ENCODE measurements at regions not wholly inside any gene's neighbourhood (a gene's known extent, or its start where the extent isn't known, plus 50 kb on each side); places are given as distances from the start of the nearest gene placed in this dataset.
"Not testable (repeated sequence)": the region's sequence is repeated elsewhere in the genome, so short reads cannot be mapped to it uniquely, and the experiment has no call there.

- DNase-seq: not testable (repeated sequence)
Measured at GRCh38 chr16:16563962-16564361, 185.0 kb downstream of the NPIPA7 start.

GRCh38 chr16:16565326-16565725 is 186.4 kb downstream of the NPIPA7 start:
- not testable (repeated sequence) for DNase-seq

GRCh38 chr16:16570055-16570454 is 191.1 kb downstream of the NPIPA7 start:
- peak; percentile 54 for DNase-seq

GRCh38 chr16:16570874-16571273 is 191.9 kb downstream of the NPIPA7 start:
- not testable (repeated sequence) for DNase-seq

GRCh38 chr16:16572130-16572774 is 193.3 kb downstream of the NPIPA7 start:
- not testable (repeated sequence) for DNase-seq

DNA sequence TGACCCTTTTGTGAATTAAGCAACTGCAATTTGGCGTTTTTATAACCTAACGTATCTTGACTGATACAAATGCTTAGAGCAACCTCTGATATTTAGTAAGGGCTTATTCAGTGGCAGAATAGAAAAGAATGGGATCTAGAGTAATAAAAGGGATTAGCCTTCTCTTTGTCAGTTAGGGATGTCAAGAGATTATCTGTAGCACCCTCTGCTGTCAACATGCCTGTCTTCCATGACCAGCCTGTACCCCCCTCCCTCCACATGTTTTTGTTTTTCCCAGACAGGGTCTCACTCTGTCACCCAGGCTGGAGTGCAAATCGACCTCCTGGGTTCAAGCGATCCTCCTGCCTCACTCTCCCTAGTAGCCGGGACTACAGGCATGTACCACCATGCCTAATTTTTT is 198.1 kb downstream of the NPIPA7 start:
- DNase-seq: not testable (repeated sequence)

- no peak for DNase-seq
Measured at GRCh38 chr16:16578701-16579100, 199.8 kb downstream of the NPIPA7 start.

DNA sequence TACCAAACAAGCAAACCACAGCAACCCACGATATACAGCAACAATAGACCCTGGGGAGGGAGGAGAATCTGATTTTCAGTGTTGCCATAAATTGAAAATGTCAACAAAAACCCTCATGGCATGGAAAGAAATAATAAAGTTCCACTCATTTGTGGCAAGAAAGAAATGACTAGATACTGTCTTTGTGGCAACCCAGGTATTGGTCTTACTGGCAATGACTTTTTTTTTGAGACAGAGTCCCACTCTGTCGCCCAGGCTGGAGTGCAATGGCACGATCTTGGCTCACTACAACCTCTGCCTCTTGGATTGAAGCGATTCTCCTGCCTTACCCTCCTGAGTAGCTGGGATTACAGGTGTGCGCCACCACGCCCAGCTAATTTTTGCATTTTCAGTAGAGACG is 204.0 kb downstream of the NPIPA7 start:
- DNase-seq: not testable (repeated sequence)

- not testable (repeated sequence) for DNase-seq
Measured at GRCh38 chr16:16586073-16586651, 207.2 kb downstream of the NPIPA7 start.

GRCh38 chr16:16586969-16587368 is 208.0 kb downstream of the NPIPA7 start:
- not testable (repeated sequence) for DNase-seq

DNA sequence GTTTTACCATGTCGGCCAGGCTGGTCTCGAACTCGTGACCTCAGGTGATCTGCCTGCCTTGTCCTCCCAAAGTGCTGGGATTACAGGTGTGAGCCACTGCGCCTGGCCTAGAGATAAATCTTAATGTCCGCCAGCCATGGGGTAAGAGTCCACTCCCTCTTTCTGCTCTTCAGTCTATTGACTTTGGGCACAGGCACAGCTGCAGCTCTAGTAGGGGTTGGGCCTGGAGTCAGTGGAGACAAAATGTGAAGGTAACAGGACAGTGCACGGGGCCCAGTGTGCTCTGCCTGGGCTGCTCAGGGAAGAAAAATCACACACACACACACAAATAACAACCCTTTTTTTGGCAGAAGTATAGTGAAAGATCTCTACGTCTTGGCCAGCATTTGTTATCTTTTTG is 209.5 kb downstream of the NPIPA7 start:
- not testable (repeated sequence) for DNase-seq

GRCh38 chr16:16590654-16591318 is 211.8 kb downstream of the NPIPA7 start:
- DNase-seq: not testable (repeated sequence)

- DNase-seq: not testable (repeated sequence)
Measured at GRCh38 chr16:16593156-16593863, 214.4 kb downstream of the NPIPA7 start.

- DNase-seq: not testable (repeated sequence)
Measured at GRCh38 chr16:16595029-16595718, 216.2 kb downstream of the NPIPA7 start.

DNA sequence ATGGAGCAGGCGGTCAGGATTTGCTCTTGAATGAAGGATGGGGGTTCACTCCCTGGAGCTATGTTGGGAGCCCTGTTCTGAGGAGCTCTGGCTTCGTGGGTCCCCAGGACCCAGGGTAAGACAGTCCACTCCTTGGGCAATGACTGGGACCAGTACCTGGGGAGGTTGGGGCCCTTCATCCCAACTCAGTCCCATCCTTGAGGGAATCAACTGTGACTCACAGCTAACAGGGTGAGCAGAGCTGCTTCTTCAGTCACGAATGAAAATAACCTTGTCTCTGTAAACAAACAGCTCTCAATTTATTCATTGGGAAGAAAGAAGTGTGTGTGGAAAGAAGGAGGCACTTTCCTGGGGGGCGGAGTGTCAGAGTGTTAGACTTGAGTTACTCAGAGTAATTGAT is 222.3 kb downstream of the NPIPA7 start:
- not testable (repeated sequence) for DNase-seq

- DNase-seq: not testable (repeated sequence)
Measured at GRCh38 chr16:16607401-16608082, 228.6 kb downstream of the NPIPA7 start.

GRCh38 chr16:16609627-16610026 is 230.7 kb downstream of the NPIPA7 start:
- DNase-seq: not testable (repeated sequence)

GRCh38 chr16:16610389-16610967 is 231.5 kb downstream of the NPIPA7 start:
- not testable (repeated sequence) for DNase-seq

DNA sequence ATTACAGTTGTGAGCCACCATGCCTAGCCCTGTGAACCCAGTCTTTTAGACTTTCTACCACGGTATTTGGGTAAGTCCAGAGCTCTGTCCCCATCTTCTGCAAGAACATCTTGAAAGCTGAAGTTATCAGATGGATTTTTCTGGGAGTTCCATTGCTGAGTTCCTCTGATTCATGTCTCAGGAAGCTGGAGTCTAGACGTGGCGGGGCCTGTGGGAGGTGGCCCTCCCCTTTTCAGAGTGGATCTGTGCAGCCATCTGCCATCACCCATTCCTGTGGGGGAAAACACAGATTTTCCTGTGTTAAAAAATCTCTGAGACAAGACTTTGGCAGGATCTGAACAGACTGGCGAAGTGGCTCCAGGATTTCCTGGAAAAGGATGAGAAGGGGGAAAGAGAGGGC is 234.3 kb downstream of the NPIPA7 start:
- not testable (repeated sequence) for DNase-seq

DNA sequence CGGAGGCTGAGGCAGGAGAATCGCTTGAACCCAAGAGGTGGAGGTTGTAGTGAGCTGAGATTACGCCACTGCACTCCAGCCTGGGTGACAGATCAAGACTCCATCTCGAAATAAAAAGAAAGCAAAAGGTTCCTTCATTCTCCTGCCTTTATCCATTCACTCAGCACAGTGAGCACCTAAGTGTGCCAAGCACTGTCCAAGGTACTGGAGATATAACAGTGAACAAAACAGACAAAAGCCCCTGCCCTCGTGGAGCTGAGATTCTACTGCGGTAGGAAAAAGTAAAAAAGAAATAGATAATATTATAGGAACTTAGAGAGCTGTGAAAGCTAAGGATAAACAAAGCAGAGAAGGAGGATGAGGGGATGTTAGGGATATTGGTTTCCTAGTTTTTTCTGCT is 235.5 kb downstream of the NPIPA7 start:
- not testable (repeated sequence) for DNase-seq

DNA sequence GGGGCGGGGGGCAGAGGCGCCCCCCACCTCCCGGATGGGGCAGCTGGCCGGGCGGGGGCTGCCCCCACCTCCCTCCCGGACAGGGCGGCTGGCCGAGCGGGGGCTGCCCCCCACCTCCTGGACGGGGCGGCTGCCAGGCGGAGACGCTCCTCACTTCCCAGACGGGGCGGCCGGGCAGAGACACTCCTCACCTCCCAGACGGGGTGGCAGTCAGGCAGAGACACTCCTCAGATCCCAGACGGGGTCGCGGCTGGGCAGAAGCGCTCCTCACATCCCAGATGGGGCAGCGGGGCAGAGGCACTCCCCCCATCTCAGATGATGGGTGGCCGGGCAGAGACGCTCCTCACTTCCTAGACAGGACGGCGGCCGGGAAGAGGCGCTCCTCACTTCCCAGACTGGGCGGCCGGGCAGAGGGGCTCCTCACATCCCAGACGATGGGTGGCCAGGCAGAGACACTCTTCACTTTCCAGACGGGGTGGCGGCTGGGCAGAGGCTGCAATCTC is 240.1 kb downstream of the NPIPA7 start:
- not testable (repeated sequence) for DNase-seq

GRCh38 chr16:16624367-16624766 is 245.4 kb downstream of the NPIPA7 start:
- not testable (repeated sequence) for DNase-seq
